ENCODE measurements at regions not wholly inside any gene's neighbourhood (a gene's known extent, or its start where the extent isn't known, plus 50 kb on each side); places are given as distances from the start of the nearest gene placed in this dataset.

DNA sequence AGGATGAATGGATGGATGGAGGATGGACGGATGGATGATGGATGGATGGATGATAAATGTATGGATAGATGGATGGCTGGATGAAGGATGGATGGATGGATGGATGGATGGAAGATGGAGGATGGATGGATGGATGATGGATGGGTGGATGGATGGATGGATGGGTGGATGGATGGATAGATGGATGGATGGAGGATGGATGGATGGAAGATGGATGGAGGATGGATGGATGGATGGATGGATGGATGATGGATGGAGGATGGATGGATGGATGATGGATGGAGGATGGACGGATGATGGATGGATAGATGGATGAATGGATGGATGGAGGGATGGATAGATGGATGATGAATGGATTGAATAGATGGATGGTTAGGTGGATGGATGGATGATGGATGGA lies 210.6 kb upstream of the IGF1R start:
- Histone ChIP-seq H3K9me3 (no peaks in the 10 kb centered on the region), H3K27ac (no peak overlapping the region), H3K36me3 (no peaks in the 10 kb centered on the region), H3K27me3 (peaks cover 19% of the 10 kb centered on the region), H3K4me1 (peaks cover 3% of the 10 kb centered on the region), H3K4me3 (no peak overlapping the region)
- no peak for DNase-seq (ENCODE audit: low spot score in 2 of 2)
- TF ChIP-seq EP300 (IDR thresholded peaks at IDR 0.05) (no peak), POLR2A (IDR thresholded peaks at IDR 0.05) (no peak), POLR2AphosphoS5 (IDR thresholded peaks at IDR 0.05) (no peak)
- TF ChIP-seq, protein P1, sequence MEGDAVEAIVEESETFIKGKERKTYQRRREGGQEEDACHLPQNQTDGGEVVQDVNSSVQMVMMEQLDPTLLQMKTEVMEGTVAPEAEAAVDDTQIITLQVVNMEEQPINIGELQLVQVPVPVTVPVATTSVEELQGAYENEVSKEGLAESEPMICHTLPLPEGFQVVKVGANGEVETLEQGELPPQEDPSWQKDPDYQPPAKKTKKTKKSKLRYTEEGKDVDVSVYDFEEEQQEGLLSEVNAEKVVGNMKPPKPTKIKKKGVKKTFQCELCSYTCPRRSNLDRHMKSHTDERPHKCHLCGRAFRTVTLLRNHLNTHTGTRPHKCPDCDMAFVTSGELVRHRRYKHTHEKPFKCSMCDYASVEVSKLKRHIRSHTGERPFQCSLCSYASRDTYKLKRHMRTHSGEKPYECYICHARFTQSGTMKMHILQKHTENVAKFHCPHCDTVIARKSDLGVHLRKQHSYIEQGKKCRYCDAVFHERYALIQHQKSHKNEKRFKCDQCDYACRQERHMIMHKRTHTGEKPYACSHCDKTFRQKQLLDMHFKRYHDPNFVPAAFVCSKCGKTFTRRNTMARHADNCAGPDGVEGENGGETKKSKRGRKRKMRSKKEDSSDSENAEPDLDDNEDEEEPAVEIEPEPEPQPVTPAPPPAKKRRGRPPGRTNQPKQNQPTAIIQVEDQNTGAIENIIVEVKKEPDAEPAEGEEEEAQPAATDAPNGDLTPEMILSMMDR (IDR thresholded peaks at IDR 0.05) = no peak
- 84% methylated on average over 2 of the region's 2 CpGs for WGBS

DNA sequence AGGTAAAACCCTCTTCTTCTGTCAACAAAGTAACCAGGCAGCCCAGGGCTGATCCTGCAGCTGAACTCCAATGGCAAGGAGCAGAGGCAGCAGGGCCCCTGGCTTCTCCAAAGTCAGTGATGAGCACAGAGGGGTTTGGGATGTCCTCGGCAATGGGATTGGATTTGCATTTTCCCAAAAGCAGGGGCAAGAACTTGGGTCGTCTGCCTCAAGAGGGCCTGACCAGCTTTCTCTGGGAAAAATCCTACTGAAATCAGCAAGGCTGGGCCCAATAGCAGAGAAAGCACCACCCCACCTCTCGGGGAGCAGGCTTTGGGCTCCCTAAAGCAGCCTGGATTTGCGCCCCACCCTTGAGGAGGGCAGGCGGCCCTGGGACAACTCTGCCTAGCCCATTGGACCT lies 210.0 kb upstream of the IGF1R start:
- H3K4me3 ChIP-seq = no peak overlapping the region
- no peaks in the 10 kb centered on the region for H3K9me3 ChIP-seq
- no peak overlapping the region for H3K27ac ChIP-seq
- no peak for DNase-seq (ENCODE audit: low spot score in 2 of 2)
- H3K36me3 ChIP-seq = no peaks in the 10 kb centered on the region
- peaks cover 6% of the 10 kb centered on the region for H3K4me1 ChIP-seq
- no peak for TF ChIP-seq POLR2A (IDR thresholded peaks at IDR 0.05)
- no peak for TF ChIP-seq POLR2AphosphoS5 (IDR thresholded peaks at IDR 0.05)
- TF ChIP-seq EP300 (IDR thresholded peaks at IDR 0.05) = no peak
- TF ChIP-seq, protein P1 (IDR thresholded peaks at IDR 0.05) = no peak
- peaks cover 19% of the 10 kb centered on the region for H3K27me3 ChIP-seq
- 67% methylated on average over 1 of the region's 5 CpGs for WGBS

DNA sequence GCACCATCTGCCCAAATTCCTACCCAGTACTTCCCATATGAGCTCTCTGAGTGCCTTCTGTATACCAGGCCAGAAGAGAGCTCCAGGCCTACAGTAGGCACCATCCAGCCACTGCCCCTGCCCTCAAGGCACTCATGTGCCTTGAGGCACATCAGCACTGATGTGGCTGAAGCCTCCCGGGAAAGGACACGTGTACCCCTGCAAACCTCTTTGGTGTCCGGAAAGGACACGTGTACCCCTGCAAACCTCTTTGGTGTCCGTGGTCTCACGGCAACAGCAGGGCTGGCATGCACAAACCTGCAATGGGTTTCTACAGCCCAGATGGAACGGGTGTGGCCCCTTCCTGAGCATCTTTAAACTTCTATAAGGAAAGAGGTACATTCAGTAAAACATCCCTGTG lies 209.4 kb upstream of the IGF1R start:
- H3K4me3 ChIP-seq = no peak overlapping the region
- 90% methylated on average over 6 of the region's 7 CpGs for WGBS
- no peaks in the 10 kb centered on the region for H3K9me3 ChIP-seq
- no peaks in the 10 kb centered on the region for H3K36me3 ChIP-seq
- no peak overlapping the region for H3K27ac ChIP-seq
- DNase-seq (ENCODE audit: low spot score in 2 of 2) = no peak
- H3K4me1 ChIP-seq = peaks cover 6% of the 10 kb centered on the region
- H3K27me3 ChIP-seq = peaks cover 16% of the 10 kb centered on the region
- no peak for TF ChIP-seq POLR2AphosphoS5 (IDR thresholded peaks at IDR 0.05)
- no peak for TF ChIP-seq EP300 (IDR thresholded peaks at IDR 0.05)
- TF ChIP-seq, protein P1 (IDR thresholded peaks at IDR 0.05) = no peak
- no peak for TF ChIP-seq POLR2A (IDR thresholded peaks at IDR 0.05)

DNA sequence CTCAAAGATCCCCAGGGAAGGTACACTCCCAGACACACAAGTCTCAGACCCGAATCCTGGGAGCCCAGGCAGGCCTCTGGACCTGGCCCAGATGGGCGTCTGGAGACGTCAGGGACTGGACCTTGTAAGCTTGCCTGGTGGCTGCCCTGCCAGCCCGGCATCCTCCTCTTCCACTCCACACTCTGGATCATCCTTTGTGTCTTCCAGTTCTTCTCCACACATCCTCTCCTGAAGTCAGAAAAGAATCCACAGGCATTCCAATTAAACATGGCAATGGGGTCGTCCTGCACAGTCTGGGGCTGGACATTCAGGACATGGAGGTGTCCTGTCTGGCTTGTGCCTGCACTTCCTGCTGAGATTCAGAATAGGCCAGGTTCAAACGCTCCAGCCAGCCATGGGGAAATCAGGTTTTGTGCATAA lies 208.8 kb upstream of the IGF1R start:
- no peaks in the 10 kb centered on the region for H3K36me3 ChIP-seq
- TF ChIP-seq POLR2A (IDR thresholded peaks at IDR 0.05) (no peak), POLR2AphosphoS5 (IDR thresholded peaks at IDR 0.05) (no peak), EP300 (IDR thresholded peaks at IDR 0.05) (no peak)
- TF ChIP-seq, protein P1 (IDR thresholded peaks at IDR 0.05) = no peak
- H3K9me3 ChIP-seq = no peaks in the 10 kb centered on the region
- H3K27ac ChIP-seq = no peak overlapping the region
- H3K4me1 ChIP-seq = peaks cover 12% of the 10 kb centered on the region
- 68% methylated on average over 5 of the region's 6 CpGs for WGBS
- DNase-seq (ENCODE audit: low spot score in 2 of 2) = no peak
- peaks cover 13% of the 10 kb centered on the region for H3K27me3 ChIP-seq
- no peak overlapping the region for H3K4me3 ChIP-seq

DNA sequence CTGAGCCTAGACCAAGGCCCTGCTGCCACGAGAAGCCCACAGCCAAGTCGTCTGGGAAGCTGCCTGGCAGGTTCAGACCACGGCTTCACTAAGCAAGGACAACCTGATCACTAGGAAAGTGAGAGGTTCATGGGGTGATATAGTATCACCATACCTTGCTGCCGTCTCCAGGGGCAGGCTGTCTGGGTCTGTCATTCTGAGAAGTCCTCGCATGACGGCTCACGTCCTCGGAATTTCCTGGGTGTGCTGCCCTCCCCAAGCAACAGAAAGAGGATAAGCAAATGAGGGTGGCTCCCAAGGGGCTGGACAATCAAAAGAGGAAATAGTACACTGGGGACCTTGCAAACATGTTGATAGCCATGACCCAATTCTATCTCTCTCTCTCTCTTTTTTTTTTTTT lies 207.4 kb upstream of the IGF1R start:
- H3K4me3 ChIP-seq = no peak overlapping the region
- peaks cover 12% of the 10 kb centered on the region for H3K4me1 ChIP-seq
- no peaks in the 10 kb centered on the region for H3K36me3 ChIP-seq
- DNase-seq (ENCODE audit: low spot score in 2 of 2) = no peak
- 64% methylated on average over 8 of the region's 8 CpGs for WGBS
- TF ChIP-seq POLR2AphosphoS5 (IDR thresholded peaks at IDR 0.05) (no peak), POLR2A (IDR thresholded peaks at IDR 0.05) (no peak), EP300 (IDR thresholded peaks at IDR 0.05) (no peak)
- H3K27ac ChIP-seq = no peak overlapping the region
- H3K27me3 ChIP-seq = peaks cover 18% of the 10 kb centered on the region
- no peaks in the 10 kb centered on the region for H3K9me3 ChIP-seq

DNA sequence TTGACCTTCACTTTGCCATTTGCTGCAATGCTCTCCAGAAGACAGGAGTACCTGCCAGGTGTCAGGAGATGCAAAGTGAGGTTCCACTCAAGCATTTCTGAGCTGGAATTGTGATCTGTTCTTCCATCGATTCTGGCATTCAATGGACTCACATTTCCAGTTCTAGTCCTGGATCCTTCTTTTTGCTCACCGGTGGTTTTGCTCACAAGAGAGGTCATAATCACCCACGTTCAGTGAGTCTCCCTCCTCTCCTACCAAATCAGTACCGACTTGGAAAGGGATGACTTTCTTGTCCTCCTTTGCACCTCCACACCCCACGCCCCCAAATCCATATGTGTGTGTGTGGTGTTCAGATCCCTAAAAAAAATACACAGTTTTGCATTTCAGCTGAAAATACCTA lies 206.7 kb upstream of the IGF1R start:
- peaks cover 18% of the 10 kb centered on the region for H3K27me3 ChIP-seq
- 68% methylated on average over 5 of the region's 5 CpGs for WGBS
- H3K9me3 ChIP-seq = no peaks in the 10 kb centered on the region
- H3K4me3 ChIP-seq = no peak overlapping the region
- H3K27ac ChIP-seq = no peak overlapping the region
- TF ChIP-seq, protein P1 (IDR thresholded peaks at IDR 0.05) = no peak
- TF ChIP-seq POLR2AphosphoS5 (IDR thresholded peaks at IDR 0.05) (no peak), POLR2A (IDR thresholded peaks at IDR 0.05) (no peak), EP300 (IDR thresholded peaks at IDR 0.05) (no peak)
- peaks cover 12% of the 10 kb centered on the region for H3K4me1 ChIP-seq
- no peak for DNase-seq (ENCODE audit: low spot score in 2 of 2)
- H3K36me3 ChIP-seq = no peaks in the 10 kb centered on the region

All from suprapubic skin (tissue), 4 donors.